H4 (cell line): ENCODE measurements at regions not wholly inside any gene's neighbourhood (a gene's known extent, or its start where the extent isn't known, plus 50 kb on each side); places are given as distances from the start of the nearest gene placed in this dataset.

Experiments
- DNase-seq: peaks from one replicate; pipeline ENCODE4 v3.0.0-alpha.2; 2015; ENCODE audit warnings: low spot score

DNA sequence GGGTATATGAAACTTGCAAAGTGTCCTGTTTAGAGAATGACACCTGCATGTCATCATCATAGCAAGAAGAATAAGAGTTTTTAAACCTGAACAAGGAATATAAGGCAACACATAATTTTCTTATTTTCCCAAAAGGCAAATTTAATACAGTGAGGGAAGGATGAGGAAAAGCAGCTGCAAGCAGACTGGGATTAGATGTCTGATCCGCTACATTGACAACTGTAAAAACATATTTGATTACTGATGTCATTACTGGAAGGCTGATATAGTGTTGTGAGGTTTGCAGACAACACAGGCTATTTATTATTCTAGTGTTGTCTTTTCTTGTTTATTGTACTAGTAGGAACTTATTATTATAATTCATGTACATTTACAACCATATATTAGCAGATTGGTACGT, 528.7 kb downstream of the ZIC1 start:
- DNase-seq, result no peak

DNA sequence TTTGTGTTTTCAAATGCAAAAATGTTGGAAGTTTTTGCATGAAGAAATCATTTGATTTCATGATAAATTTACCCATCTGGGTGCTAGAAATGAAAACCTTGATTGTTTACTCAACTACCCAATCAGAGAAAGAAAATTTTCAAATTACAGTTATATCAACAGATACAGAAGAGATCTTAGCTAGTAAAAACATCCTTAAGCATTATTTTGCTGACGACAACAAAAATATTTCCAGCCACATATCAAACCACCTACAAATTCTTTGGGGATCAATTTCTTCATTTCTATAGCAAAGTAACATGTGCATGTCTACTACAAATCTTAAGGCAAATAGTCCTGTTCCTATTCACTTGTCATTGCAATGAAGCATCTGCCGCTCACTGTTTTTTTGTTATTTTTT, 530.3 kb downstream of the ZIC1 start:
- DNase-seq, result no peak

DNA sequence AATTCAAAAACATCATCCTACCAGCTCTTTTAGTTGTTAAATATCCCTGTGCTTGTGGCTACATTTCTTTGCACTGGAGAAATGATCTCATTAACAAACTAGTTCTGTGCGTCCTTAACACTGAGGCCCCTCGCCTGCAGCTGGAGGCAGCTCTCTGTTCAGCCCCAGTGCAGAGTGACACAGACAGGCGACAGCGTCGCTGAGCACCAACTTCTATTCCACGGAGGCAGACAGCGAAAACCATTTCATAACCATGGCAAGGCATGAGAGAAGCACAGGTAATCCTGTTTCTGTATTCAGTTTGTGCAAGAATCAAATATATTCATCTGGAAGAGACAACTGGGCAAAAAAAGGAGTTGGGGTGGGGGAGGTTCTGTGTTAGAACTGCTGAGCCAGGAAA, 530.7 kb downstream of the ZIC1 start:
- no peak for DNase-seq

DNA sequence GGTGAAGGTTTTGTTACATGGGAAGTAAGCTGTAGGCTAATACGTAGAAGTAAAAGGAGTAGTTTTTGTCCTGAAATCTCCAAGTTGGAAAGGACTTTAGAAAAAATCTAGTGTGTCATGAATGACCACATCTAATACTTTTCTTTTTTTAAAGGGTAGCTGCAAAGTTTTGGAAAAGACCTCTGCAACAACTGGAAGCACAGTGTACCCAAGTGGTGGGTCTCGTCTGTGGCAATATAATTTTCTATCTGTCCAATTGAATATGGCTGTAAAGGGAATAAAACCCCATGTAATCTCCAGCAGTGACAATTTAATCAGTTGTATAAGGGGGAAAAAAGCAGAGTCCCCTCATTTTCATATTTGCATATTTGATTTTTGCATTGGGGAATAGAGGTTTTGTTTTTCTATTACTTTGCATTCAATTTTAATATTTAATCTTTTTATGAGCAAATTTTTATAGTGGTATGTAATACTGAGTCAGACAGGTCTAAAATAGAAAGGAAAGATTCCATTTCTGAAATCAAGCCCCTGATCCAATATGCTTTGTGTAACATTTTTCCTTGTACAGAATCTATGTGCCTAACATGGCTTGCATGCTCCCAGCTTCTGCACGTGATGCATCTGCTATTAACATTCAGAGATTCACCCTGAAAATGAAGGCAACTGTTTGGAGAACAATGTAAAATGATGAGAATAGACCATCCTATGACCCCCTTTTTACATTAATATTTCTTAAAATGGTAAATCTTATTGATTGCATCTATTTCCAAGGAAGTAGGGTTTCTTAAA, 531.4 kb downstream of the ZIC1 start:
- no peak for DNase-seq

DNA sequence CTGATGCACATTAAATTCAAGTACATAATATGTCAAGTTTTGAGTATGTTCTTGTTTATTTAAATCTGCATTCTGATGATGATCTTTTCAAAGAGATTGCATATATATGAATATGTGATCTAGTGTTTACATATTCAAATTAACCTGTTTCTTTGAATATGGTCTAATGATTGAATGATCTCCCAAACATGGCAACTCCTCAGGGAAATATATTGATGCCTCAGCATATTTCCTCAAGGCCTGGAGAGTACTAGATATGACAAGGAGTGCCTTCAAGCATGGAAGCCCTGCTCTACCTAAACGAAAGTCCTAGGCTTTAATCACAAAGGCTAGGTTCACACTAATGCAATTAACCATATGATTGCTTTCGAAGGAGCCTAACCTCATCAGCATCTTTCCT, 532.8 kb downstream of the ZIC1 start:
- DNase-seq, result no peak

DNA sequence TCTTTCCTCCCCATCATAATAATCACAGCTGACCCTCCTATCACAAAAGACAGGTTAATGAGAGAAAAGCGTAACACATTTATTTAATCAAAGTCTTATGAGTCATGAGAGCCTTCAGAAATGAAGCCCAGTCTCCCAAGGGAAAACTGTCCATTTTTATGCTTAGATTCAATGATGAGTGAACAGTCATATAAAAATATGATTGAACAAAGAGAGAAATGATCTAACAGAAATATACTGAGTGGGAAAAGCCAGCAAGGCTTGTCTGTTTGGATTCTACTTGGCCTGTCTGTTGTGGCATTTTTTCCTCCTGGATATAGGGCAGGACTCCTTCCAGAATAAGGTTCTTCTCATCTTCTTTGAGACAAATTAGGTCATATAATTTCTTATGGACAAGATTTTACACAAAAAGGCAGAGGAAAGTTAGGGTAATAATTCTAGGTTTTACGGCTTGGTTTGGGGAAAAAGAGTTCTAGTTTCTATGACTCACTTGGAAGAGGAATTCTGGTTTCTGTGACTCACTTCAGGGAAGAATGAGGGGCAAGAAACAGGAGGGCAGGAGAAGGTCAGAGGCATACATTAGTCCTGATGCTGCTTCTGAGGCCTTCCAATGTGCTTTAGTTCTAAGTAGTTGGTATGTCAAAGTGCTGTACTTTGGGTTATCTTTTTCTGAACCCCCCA, 534.2 kb downstream of the ZIC1 start:
- peak; percentile 86 for DNase-seq

DNA sequence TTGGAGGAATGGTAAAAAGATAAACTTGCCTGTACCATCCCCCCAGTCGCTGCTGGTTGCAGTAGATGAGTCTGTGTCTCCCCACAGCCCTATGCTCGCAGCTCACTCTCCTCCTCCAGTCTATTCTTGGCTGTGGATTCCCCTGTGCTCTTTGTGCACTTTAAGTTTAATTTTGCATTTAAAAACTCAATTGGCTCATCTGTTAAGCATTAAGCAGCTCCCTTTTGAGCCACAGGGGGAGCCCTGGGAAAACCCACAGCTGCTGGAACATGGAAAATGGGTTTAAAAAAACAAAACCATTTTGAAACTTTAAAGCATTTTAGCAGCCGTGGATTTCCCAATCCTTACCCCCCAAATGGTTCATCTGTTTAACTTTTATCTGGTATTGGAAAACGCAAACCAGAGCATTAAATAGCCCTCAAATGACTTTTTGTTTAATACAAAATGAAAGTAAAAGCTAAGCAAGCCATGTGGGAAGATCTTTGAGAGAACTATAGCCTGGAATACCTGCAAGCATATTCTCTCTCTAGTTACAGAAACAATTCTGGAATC, 536.9 kb downstream of the ZIC1 start:
- DNase-seq, result peak; percentile 87

DNA sequence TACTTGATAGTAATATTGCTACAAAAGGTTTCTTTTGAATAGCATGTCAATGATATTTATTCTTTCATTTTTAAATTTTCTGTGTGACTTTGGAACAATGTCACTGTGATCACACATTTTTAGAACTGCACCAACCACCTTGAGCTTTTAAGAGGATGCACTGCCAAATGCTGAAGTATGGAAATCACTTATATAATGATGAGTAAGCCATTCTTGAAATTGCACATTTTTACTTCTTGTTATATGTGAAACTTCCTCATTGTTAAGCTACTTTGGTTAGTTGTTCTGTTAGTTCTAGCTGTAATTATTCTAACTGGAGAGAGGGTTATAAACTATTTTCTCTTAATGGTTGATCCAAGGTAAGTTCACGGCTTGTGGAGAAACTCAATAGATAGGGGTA, 547.5 kb downstream of the ZIC1 start:
- no peak for DNase-seq

DNA sequence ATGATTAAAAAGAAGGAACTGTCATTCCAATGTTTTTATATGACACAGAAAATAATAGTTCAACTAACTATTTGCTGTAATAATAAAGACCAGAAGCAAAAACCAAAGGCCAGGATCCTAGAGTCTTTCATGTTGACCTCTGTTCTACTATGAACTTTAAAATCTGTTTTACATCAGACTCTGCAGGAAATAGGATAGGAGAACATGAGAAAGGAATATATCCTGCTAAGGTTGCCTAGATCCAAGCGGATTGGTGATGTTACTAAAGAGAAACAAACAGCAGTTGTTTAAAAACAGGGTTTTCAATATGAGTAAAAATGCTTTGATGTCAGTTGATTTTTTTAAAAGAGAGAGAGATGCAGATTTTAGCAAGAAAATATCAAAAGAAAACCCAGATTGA, 549.6 kb downstream of the ZIC1 start:
- no peak for DNase-seq

DNA sequence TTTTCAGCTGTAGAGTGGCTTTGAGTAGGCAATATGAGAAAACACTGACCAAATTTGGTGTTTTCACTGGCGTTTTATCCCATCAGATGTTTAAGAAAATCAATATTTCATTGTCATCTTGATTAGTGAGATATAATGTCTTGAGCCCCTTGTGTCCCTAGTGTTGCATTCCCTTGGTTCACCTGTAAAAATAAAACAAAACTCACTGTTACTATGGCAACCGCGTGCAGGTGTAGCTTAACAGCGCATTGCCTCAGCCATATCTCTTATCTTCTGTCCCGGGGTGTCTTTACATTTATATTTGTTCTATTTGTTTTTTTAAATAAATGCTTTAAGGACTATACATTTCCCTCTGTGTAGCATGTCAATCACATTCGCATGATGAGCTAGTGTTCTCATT, 551.6 kb downstream of the ZIC1 start:
- DNase-seq, result no peak

DNA sequence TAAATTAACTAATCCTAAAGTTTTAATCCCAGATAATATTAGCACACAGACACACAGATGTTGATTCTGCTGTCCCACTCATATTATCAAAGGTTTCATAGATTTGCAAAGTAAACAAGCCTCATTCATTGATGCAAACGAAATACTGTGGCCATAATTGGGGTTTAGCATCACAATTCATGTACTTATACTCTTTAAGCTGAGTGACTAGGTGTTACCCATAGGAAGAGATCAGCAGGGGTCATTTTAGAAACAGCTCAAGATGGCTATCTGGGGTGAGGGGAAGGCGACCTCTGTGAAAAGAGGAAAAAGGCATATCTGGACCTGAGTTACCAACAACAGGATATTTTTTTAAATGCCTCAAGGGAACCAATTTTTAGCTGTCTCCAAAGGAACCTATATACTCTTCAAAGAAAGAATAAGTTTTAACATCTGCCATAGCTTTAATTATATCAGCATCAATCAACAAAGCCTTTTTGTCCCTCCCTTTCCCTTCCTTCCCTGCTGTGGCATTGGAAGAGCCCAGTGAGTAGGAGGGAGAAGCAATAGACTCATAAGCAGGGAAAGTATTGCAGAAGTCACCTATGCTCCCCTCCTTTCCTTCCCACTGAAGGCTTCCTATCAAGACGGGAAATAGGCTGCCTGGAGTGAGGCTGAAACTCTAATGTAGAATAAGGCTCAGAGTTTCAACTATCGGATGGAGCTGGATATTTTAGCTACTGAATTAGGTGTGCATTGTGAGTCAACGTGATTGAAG, 553.4 kb downstream of the ZIC1 start:
- DNase-seq, result no peak

DNA sequence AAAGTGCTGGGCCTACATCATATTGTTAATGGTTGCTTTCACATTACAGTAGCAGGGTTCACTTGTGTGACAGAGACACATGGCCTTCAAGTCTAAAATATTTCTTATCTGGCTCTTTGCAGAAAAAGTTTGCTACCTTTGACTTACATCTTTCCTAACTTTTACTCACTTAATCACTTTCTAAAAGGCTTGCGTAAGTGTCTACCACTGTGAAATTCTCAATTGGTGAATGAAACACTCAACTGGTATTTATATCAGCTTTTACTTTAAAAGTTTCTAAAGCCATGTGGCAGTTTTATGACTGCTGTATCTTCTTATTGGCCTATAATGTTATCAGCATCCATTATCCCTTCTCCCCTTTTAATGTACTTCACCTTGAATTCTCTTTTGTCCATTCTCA, 554.5 kb downstream of the ZIC1 start:
- no peak for DNase-seq

DNA sequence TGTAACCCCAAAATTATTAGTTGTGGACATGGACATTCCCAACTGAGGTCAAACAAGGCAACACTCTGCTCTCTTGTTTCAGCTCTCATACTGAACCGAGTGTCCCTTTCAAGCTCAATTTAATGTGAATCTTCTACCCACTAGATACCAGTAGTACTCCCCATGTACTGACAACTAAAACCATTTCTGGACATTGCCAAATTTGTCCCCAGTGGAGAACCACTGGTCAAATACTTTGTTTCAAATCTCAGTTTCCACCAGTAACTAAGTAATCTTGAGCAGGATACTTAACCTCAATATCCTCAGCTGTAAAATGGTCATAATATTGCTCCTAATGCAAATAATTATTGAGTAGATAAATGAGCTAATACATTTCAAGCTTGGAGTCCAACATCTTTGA, 566.0 kb downstream of the ZIC1 start:
- no peak for DNase-seq

DNA sequence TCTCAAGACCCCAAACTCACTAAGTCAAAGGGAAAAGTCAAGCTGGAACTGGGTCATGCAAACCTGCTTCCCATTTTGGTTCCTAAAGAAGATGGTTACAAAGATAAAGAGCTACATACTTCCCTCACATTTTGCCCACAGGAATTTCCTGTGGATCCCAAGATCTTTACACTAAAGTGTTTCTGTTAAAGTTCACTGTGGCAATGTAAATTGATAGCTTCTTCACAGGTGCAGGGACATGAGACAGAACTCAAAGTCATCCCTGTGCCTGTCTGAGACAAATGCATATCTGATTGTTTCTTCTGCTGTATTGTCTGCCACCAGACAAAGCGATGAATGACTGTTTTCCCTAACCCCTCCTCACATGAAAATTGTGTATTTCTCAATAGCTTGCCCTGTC, 567.8 kb downstream of the ZIC1 start:
- DNase-seq, result no peak

DNA sequence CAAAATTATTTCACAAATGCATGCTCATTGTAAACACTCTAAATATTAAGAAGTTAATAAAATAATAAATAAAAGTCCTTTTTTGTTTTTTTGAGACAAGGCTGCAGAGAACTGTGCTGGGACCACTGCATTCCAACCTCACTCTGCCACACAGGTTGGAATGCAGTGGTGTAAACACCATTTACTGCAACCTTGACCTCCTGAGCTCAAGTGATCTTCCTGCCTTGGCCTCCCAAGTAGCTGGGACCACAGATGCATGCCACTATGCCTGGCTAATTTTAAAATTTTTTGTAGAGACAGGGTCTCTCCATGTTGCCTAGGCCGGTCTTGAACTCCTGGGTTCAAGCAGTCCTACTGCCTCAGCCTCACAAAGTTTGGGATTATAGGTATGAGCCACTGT, 578.4 kb downstream of the ZIC1 start:
- peak; percentile 9 for DNase-seq

DNA sequence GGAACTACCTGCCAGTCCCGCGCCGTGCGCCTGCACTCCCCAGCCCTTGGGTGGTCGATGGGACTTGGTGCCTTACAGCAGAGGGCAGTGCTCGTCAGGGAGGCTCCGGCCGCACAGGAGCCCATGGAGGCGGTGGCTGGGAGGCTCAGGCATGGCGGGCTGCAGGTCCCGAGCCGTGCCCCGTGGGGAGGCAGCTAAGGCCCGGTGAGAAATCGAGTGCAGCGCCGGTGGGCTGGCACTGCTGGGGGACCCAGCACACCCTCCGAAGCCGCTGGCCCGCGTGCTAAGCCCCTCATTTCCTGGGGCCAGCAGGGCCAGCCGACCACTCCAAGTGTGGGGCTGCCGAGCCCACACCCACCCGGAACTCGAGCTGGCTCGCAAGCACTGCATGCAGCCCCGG, 580.2 kb downstream of the ZIC1 start:
- DNase-seq, result no peak

DNA sequence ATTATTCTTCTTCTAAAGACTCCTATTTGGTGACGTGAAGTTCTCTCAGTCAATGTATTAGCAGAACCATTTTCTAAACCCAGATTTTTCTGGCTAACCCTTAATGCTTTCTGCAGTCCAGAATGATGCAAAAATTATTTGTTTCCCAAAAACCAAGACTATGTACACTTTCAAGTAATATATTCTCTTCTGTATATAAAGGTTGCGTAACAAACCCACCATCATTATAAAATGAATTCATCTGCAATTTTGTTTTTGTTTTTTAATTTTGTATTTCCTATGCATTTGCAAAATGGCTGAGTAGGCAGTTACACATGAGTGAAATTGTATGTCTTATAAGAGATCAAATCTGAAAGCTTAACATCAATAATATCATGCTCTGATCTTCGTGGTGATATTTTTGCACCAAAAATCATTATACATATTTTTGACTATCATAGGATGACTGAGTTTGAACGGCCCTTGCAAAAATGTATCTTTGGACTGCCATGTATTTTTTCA, 593.6 kb downstream of the ZIC1 start:
- no peak for DNase-seq

DNA sequence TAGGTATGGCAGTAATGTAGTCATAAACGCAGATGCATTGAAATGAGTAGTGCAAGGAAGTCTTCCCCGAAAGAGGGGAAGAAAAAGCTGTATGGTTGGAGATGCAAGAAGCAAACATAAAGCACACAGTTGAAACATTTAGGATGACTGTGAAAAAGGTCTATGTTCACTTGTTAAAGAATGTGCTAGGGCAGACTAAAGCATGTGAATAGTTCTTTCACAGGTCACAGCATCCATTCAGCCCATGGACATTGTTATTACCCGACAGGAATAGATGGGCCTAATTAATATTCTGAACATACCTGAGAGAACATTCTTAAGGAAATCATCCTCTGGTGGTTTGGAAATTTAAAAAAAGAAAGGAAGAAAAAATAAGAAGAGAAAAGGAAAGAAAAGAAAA, 595.2 kb downstream of the ZIC1 start:
- no peak for DNase-seq

DNA sequence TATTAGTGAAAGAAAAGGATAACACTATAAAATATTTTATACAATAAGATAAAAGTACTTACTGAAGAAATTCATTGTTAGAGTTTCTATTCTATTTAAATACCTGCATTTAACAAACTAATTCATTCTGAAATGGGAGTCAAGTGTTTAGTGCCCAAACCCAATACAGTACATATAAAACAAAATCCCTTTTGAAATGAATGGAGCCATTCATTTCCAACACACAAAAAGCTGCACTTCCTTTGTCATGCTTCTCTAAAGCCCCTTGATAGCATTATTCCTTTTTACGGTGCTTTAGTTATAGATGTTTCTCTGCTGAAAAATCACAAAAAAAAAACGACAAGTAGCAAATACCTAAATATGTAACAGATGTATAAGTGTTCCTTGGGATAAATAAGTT, 596.3 kb downstream of the ZIC1 start:
- DNase-seq, result no peak

DNA sequence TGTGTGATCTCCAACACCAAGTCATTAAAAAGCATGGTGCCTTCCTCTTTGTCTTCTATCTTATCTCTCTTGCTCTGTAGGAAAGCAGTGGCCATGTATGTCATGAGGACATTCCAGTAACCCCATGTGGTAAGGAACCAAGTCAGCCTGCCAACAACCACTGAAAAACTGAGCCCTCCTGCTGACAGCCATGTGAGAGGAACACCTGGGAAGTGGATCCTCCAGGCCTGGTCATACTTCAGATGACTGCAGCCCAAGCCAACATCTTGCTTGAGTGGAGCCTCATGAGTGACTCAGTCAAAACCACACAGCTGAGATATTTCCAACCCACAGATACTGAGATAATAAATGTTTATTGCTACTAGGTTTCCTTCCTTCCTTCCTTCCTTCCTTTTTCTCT, 597.3 kb downstream of the ZIC1 start:
- DNase-seq, result peak; percentile 77

DNA sequence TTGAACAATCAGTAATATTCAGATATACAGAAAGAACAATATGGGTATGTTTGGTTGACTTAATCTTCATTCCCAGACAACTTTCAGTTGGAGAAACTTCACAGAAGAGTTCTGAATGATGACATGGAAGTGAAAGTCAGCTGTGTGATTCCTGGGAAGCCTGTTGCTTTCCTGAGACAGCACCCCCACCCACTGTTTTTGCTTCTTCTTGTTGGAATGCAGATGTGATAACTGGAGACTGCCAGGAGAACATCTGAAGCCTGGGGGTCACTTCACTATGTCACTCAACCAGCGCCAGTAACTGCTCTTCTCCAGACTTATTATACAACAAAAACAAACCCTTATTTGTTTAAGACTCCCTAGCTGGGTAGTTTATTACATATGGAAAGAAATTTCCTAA, 599.4 kb downstream of the ZIC1 start:
- DNase-seq, result no peak

DNA sequence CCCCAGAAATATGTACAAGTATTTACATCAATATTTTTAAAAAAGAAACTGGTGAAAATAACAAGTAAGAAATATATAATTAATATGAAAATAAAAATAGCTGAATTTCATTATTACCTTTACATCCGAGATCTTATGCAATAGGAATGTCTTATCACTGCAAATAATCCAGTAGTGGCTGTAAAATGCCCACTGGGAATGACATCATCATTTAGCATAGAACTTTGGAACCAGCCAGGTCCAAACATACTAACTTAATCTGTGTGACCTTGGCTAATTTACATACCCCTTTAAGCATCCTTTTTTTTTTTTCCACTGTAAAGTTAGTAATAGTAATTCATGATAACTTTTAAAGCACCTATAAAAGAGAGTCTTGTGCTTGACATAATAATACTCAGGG, 611.7 kb downstream of the ZIC1 start:
- DNase-seq, result no peak

DNA sequence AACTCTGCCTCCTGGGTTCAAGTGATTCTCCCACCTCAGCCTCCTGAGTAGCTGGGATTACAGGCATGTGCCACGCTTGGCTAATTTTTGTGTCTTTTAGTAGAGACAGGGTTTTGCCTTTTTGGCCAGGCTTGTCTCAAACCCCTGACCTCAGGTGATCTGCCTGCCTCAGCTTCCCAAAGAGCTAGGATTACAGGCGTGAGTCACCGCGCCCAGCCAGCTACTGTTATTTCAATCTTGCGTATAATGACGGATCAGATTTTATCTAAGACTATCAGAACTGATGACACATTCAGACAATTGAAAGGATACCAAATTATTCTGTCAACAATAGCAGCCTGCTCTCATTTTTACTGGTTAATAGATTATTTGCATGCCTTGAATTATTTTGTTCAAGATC, 612.2 kb downstream of the ZIC1 start:
- DNase-seq, result no peak
